ENCODE measurements at regions not wholly inside any gene's neighbourhood (a gene's known extent, or its start where the extent isn't known, plus 50 kb on each side); places are given as distances from the start of the nearest gene placed in this dataset.

- Mint-ChIP-seq H3K4me3 (no peak overlapping the region), H3K4me1 (peaks cover 6% of the 10 kb centered on the region), H3K27me3 (ENCODE audit: low read depth in 3 of 3) (peaks cover 0 to 1% (median 0%) of the 10 kb centered on the region in 3 donors), H3K36me3 (no peaks in the 10 kb centered on the region), H3K27ac (no peak overlapping the region), H3K9me3 (peaks cover 0 to 16% (median 8%) of the 10 kb centered on the region in 7 donors)
- H2AFZ ChIP-seq (ENCODE audit: insufficient read depth, low read depth, low read length, poor library complexity, severe bottlenecking): no peak overlapping the region
- H4K20me1 ChIP-seq (ENCODE audit: insufficient read depth, low read length): no peaks in the 10 kb centered on the region
- 86% methylated on average over 1 of the region's 4 CpGs for WGBS (ENCODE audit: insufficient coverage)
- no peak for TF ChIP-seq CTCF (IDR thresholded peaks at IDR 0.05)
- H3K4me2 ChIP-seq (replicated peaks; ENCODE audit: extremely low read depth, low read length, poor library complexity, severe bottlenecking): no peak overlapping the region
- no peaks in the 10 kb centered on the region for H3K4me1 ChIP-seq (ENCODE audit: control insufficient read depth in 1 of 2, insufficient read depth in 2 of 2, low read length in 2 of 2)
- H3K36me3 ChIP-seq (replicated peaks in 1 of 2; ENCODE audit: control insufficient read depth in 1 of 2, insufficient read depth in 2 of 2, low read length in 2 of 2): no peaks in the 10 kb centered on the region
- no peak overlapping the region for H3K4me3 ChIP-seq (replicated peaks in 1 of 3; ENCODE audit: low read depth in 2 of 3, low read length in 3 of 3)
- no peak overlapping the region for H3K27ac ChIP-seq (ENCODE audit: low read depth in 1 of 2, low read length in 2 of 2)
- no peaks in the 10 kb centered on the region for H3K79me2 ChIP-seq (ENCODE audit: insufficient read depth, low read length)
- no peak overlapping the region for H3K9ac ChIP-seq (ENCODE audit: insufficient read depth, low read length, poor library complexity, severe bottlenecking)
- DNase-seq: no peak
- H3K27me3 ChIP-seq (ENCODE audit: control insufficient read depth in 2 of 2, insufficient read depth in 2 of 2, low read length in 2 of 2): no peaks in the 10 kb centered on the region
- intact Hi-C loops (cut with micrococcal nuclease): no loop called here
- peaks cover 0 to 13% of the 10 kb centered on the region in 2 donors for H3K9me3 ChIP-seq (replicated peaks in 1 of 2; ENCODE audit: control insufficient read depth in 1 of 2, insufficient read depth in 1 of 2, low read length in 2 of 2)
Observed at GRCh38 chr20:19130613-19130984, 81.8 kb upstream of the SLC24A3 start.

GRCh38 chr20:19137641-19138040 lies 74.8 kb upstream of the SLC24A3 start:
- H3K4me3 ChIP-seq (replicated peaks in 1 of 3; ENCODE audit: low read depth in 2 of 3, low read length in 3 of 3): no peak overlapping the region
- peaks cover 15 to 41% (median 28%) of the 10 kb centered on the region in 7 donors for H3K9me3 Mint-ChIP-seq
- no peaks in the 10 kb centered on the region for H3K79me2 ChIP-seq (ENCODE audit: insufficient read depth, low read length)
- H3K9me3 ChIP-seq (replicated peaks in 1 of 2; ENCODE audit: control insufficient read depth in 1 of 2, insufficient read depth in 1 of 2, low read length in 2 of 2): peaks cover 0 to 32% of the 10 kb centered on the region in 2 donors
- no peak overlapping the region for H3K4me3 Mint-ChIP-seq
- no peaks in the 10 kb centered on the region for H4K20me1 ChIP-seq (ENCODE audit: insufficient read depth, low read length)
- no peaks in the 10 kb centered on the region for H3K36me3 Mint-ChIP-seq
- H3K4me1 ChIP-seq (ENCODE audit: control insufficient read depth in 1 of 2, insufficient read depth in 2 of 2, low read length in 2 of 2): no peaks in the 10 kb centered on the region
- TF ChIP-seq CTCF (IDR thresholded peaks at IDR 0.05): no peak
- no peaks in the 10 kb centered on the region for H3K27me3 ChIP-seq (ENCODE audit: control insufficient read depth in 2 of 2, insufficient read depth in 2 of 2, low read length in 2 of 2)
- no peak overlapping the region for H2AFZ ChIP-seq (ENCODE audit: insufficient read depth, low read depth, low read length, poor library complexity, severe bottlenecking)
- DNase-seq: no peak
- 100% methylated on average over 1 of the region's 3 CpGs for WGBS (ENCODE audit: insufficient coverage)
- H3K27me3 Mint-ChIP-seq (ENCODE audit: low read depth in 3 of 3): peaks cover 0 to 4% (median 0%) of the 10 kb centered on the region in 3 donors
- no peak overlapping the region for H3K4me2 ChIP-seq (replicated peaks; ENCODE audit: extremely low read depth, low read length, poor library complexity, severe bottlenecking)
- H3K27ac Mint-ChIP-seq: no peak overlapping the region
- H3K27ac ChIP-seq (ENCODE audit: low read depth in 1 of 2, low read length in 2 of 2): no peak overlapping the region
- H3K9ac ChIP-seq (ENCODE audit: insufficient read depth, low read length, poor library complexity, severe bottlenecking): no peak overlapping the region
- no peaks in the 10 kb centered on the region for H3K36me3 ChIP-seq (replicated peaks in 1 of 2; ENCODE audit: control insufficient read depth in 1 of 2, insufficient read depth in 2 of 2, low read length in 2 of 2)
- intact Hi-C loops (cut with micrococcal nuclease): no loop called here
- no peaks in the 10 kb centered on the region for H3K4me1 Mint-ChIP-seq

Measured in CD14-positive monocyte (primary cell).